ENCODE measurements at regions not wholly inside any gene's neighbourhood (a gene's known extent, or its start where the extent isn't known, plus 50 kb on each side); places are given as distances from the start of the nearest gene placed in this dataset.

- POLR2A ChIA-PET = no interaction called here
- TF ChIP-seq CTCF (IDR thresholded peaks at IDR 0.05; ENCODE audit: low read depth, low read length) = no peak
- no peak overlapping the region for H3K27ac ChIP-seq (ENCODE audit: low read depth, low read length)
- CTCF ChIA-PET = no interaction called here
- peaks cover 4% of the 10 kb centered on the region for H3K27me3 ChIP-seq (ENCODE audit: control insufficient read depth, insufficient read depth, low read length)
- DNase-seq (ENCODE audit: low read depth, low spot score) = no peak
- H3K9me3 ChIP-seq (ENCODE audit: control insufficient read depth, insufficient read depth, low read length) = no peaks in the 10 kb centered on the region
- no peak overlapping the region for H3K4me3 ChIP-seq (ENCODE audit: low read depth, low read length)
Observed at GRCh38 chr10:3294919-3295581, 122.5 kb upstream of the PITRM1 start.

GRCh38 chr10:3293581-3294431, 121.2 kb upstream of the PITRM1 start:
- POLR2A ChIA-PET = interaction anchor here (0.7 kb wide), 3 partner anchors 190 to 838 kb away, joined by 3 to 9 read pairs (median 7); no protein-coding TSS in a partner anchor
- CTCF ChIA-PET = no interaction called here
- no peak overlapping the region for H3K4me3 ChIP-seq (ENCODE audit: low read depth, low read length)
- no peak for TF ChIP-seq CTCF (IDR thresholded peaks at IDR 0.05; ENCODE audit: low read depth, low read length)
- H3K9me3 ChIP-seq (ENCODE audit: control insufficient read depth, insufficient read depth, low read length) = no peaks in the 10 kb centered on the region
- no peak for DNase-seq (ENCODE audit: low read depth, low spot score)
- H3K27ac ChIP-seq (ENCODE audit: low read depth, low read length) = no peak overlapping the region
- H3K27me3 ChIP-seq (ENCODE audit: control insufficient read depth, insufficient read depth, low read length) = peaks cover 4% of the 10 kb centered on the region

- ChIA-PET CTCF (no interaction called here), POLR2A (no interaction called here)
- no peaks in the 10 kb centered on the region; the same call in 1 of the 2 replicates for H3K9me3 ChIP-seq (ENCODE audit: control insufficient read depth, insufficient read depth, low read length)
- H3K27ac ChIP-seq (ENCODE audit: low read depth, low read length) = no peak overlapping the region
- H3K27me3 ChIP-seq (ENCODE audit: control insufficient read depth, insufficient read depth, low read length) = peaks cover 7% of the 10 kb centered on the region
- no peak for TF ChIP-seq CTCF (IDR thresholded peaks at IDR 0.05; ENCODE audit: low read depth, low read length)
- no peak for DNase-seq (ENCODE audit: low read depth, low spot score)
- no peak overlapping the region for H3K4me3 ChIP-seq (ENCODE audit: low read depth, low read length)
Observed at GRCh38 chr10:3292636-3293035, 120.1 kb upstream of the PITRM1 start.

- no peak overlapping the region for H3K4me3 ChIP-seq (ENCODE audit: low read depth, low read length)
- ChIA-PET CTCF (no interaction called here), POLR2A (no interaction called here)
- TF ChIP-seq CTCF (IDR thresholded peaks at IDR 0.05; ENCODE audit: low read depth, low read length) = no peak
- DNase-seq (ENCODE audit: low read depth, low spot score) = no peak
- no peak overlapping the region for H3K27ac ChIP-seq (ENCODE audit: low read depth, low read length)
- no peaks in the 10 kb centered on the region; the same call in 1 of the 2 replicates for H3K9me3 ChIP-seq (ENCODE audit: control insufficient read depth, insufficient read depth, low read length)
- H3K27me3 ChIP-seq (ENCODE audit: control insufficient read depth, insufficient read depth, low read length) = peaks cover 10% of the 10 kb centered on the region
Observed at GRCh38 chr10:3290550-3290949, 118.0 kb upstream of the PITRM1 start.

Data from AG04450 (cell line).